GM19438 (cell line): ENCODE measurements at regions not wholly inside any gene's neighbourhood (a gene's known extent, or its start where the extent isn't known, plus 50 kb on each side); places are given as distances from the start of the nearest gene placed in this dataset.
"Not testable (repeated sequence)": the region's sequence is repeated elsewhere in the genome, so short reads cannot be mapped to it uniquely, and the experiment has no call there.

Experiments used
- ATAC-seq: cut with Tn5 transposase; IDR thresholded peaks from one replicate; pipeline ENCODE4 v1.9.1; 2021; ENCODE audit warnings: low read depth; ENCODE audit not compliant: unreplicated experiment

- ATAC-seq = no peak
Observed at GRCh38 chr5:116757326-116757725, 182.7 kb upstream of the SEMA6A start.

GRCh38 chr5:116756531-116756930, 181.9 kb upstream of the SEMA6A start:
- no peak for ATAC-seq

GRCh38 chr5:116754556-116754955, 179.9 kb upstream of the SEMA6A start:
- no peak for ATAC-seq

- no peak for ATAC-seq
Observed at GRCh38 chr5:116751684-116752083, 177.1 kb upstream of the SEMA6A start.

- no peak for ATAC-seq
Observed at GRCh38 chr5:116750631-116751580, 176.3 kb upstream of the SEMA6A start.

- ATAC-seq = no peak
Observed at GRCh38 chr5:116747881-116748280, 173.3 kb upstream of the SEMA6A start.

GRCh38 chr5:116746668-116747067, 172.0 kb upstream of the SEMA6A start:
- ATAC-seq = no peak

GRCh38 chr5:116740771-116741170, 166.1 kb upstream of the SEMA6A start:
- ATAC-seq = no peak

GRCh38 chr5:116739571-116739970, 164.9 kb upstream of the SEMA6A start:
- ATAC-seq = no peak

GRCh38 chr5:116738615-116739261, 164.1 kb upstream of the SEMA6A start:
- no peak for ATAC-seq

- ATAC-seq = no peak
Observed at GRCh38 chr5:116738239-116738614, 163.6 kb upstream of the SEMA6A start.

- no peak for ATAC-seq
Observed at GRCh38 chr5:116736671-116737070, 162.0 kb upstream of the SEMA6A start.

- no peak for ATAC-seq
Observed at GRCh38 chr5:116733991-116734975, 159.7 kb upstream of the SEMA6A start.

GRCh38 chr5:116732591-116732990, 158.0 kb upstream of the SEMA6A start:
- no peak for ATAC-seq

GRCh38 chr5:116731432-116731831, 156.8 kb upstream of the SEMA6A start:
- ATAC-seq = no peak

GRCh38 chr5:116730706-116731105, 156.1 kb upstream of the SEMA6A start:
- ATAC-seq = no peak

- ATAC-seq = no peak
Observed at GRCh38 chr5:116730185-116730584, 155.6 kb upstream of the SEMA6A start.

GRCh38 chr5:116727248-116727647, 152.6 kb upstream of the SEMA6A start:
- no peak for ATAC-seq

- ATAC-seq = not testable (repeated sequence)
Observed at GRCh38 chr5:116726180-116726579, 151.6 kb upstream of the SEMA6A start.

GRCh38 chr5:116724971-116725370, 150.3 kb upstream of the SEMA6A start:
- ATAC-seq = no peak

- no peak for ATAC-seq
Observed at GRCh38 chr5:116722651-116723050, 148.0 kb upstream of the SEMA6A start.
